Skeletal muscle satellite cell (primary cell): ENCODE measurements at regions not wholly inside any gene's neighbourhood (a gene's known extent, or its start where the extent isn't known, plus 50 kb on each side); places are given as distances from the start of the nearest gene placed in this dataset.
"Not testable (repeated sequence)": the region's sequence is repeated elsewhere in the genome, so short reads cannot be mapped to it uniquely, and the experiment has no call there.

Experiments used
- H3K27me3 ChIP-seq: 2 replicates; pipeline ENCODE4 v1.7.0; 2013; ENCODE audit warnings: low read length; ENCODE audit not compliant: control insufficient read depth, insufficient read depth
- H3K36me3 ChIP-seq: 2 replicates; pipeline ENCODE4 v1.7.0; 2013; ENCODE audit warnings: mild to moderate bottlenecking, control low read depth, low read length; ENCODE audit not compliant: insufficient read depth
- H3K4me1 ChIP-seq: 2 replicates; pipeline ENCODE4 v1.7.0; 2013; ENCODE audit warnings: low read length; ENCODE audit not compliant: control insufficient read depth, insufficient read depth
- H3K4me2 ChIP-seq: 2 replicates; pipeline ENCODE4 v1.7.0; 2013; ENCODE audit warnings: mild to moderate bottlenecking, low read length
- H3K4me3 ChIP-seq: 2 replicates; pipeline ENCODE4 v1.7.0; 2013; ENCODE audit warnings: low read length
- H3K9ac ChIP-seq: 2 replicates; pipeline ENCODE4 v1.7.0; 2013; ENCODE audit warnings: mild to moderate bottlenecking, low read depth, low read length, moderate library complexity
- H3K9me3 ChIP-seq: replicated peaks from 2 replicates; pipeline ENCODE4 v1.7.0; 2013; ENCODE audit warnings: mild to moderate bottlenecking, control low read depth, low read length

DNA sequence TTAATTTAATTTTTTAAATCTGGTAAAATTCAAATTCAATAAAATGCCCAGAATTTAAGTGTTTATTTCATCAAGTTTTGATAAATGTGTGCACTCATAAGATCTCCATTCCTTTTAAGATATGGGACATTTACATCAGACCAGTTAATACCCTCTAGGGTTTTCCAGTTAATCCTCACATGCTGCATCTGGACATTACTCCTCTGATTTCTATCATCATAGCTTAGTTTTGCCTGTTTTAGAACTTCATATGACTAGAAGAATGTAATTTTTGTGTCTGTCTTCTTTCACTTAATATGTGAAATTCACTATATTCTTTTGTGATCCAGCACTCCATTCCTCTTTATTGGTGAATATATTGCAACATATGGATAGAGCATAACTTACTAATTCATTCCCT is 727.7 kb upstream of the FAM241A start:
- Histone ChIP-seq H3K9me3 (no peaks in the 10 kb centered on the region), H3K4me2 (no peak overlapping the region), H3K9ac (no peak overlapping the region), H3K4me1 (no peaks in the 10 kb centered on the region), H3K36me3 (no peaks in the 10 kb centered on the region), H3K27me3 (no peaks in the 10 kb centered on the region), H3K4me3 (no peak overlapping the region)

DNA sequence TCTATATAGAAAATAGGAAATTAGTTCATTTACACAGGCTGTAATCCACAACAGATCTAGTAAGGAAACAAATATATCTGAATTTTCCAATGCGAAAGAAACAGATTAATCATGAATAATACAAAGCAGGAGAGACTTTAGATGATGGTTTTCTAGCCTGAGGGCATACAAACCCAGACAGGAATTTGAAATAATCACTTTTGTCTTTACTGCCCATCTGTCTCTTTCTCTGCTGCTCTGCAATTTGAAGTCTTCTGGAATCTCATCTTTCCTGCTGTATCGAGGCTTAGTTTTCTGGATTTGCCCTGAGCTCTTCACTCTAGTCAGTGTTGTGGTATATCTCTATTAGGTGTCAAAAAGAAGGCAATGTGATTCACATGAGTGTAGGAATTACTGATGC is 711.8 kb upstream of the FAM241A start:
- no peaks in the 10 kb centered on the region for H3K36me3 ChIP-seq
- no peaks in the 10 kb centered on the region for H3K27me3 ChIP-seq
- no peak overlapping the region for H3K4me2 ChIP-seq

GRCh38 chr4:111434586-111434985 is 710.7 kb upstream of the FAM241A start:
- no peaks in the 10 kb centered on the region for H3K9me3 ChIP-seq
- H3K27me3 ChIP-seq = no peaks in the 10 kb centered on the region
- no peak overlapping the region for H3K4me3 ChIP-seq
- no peak overlapping the region for H3K9ac ChIP-seq
- H3K36me3 ChIP-seq = no peaks in the 10 kb centered on the region
- peaks cover 7% of the 10 kb centered on the region for H3K4me1 ChIP-seq
- no peak overlapping the region for H3K4me2 ChIP-seq

More for the DNA sequence above, 711.8 kb upstream of the FAM241A start:
- H3K9me3 ChIP-seq = no peaks in the 10 kb centered on the region
- no peak overlapping the region for H3K9ac ChIP-seq
- H3K4me1 ChIP-seq = peaks cover 7% of the 10 kb centered on the region
- no peak overlapping the region for H3K4me3 ChIP-seq

DNA sequence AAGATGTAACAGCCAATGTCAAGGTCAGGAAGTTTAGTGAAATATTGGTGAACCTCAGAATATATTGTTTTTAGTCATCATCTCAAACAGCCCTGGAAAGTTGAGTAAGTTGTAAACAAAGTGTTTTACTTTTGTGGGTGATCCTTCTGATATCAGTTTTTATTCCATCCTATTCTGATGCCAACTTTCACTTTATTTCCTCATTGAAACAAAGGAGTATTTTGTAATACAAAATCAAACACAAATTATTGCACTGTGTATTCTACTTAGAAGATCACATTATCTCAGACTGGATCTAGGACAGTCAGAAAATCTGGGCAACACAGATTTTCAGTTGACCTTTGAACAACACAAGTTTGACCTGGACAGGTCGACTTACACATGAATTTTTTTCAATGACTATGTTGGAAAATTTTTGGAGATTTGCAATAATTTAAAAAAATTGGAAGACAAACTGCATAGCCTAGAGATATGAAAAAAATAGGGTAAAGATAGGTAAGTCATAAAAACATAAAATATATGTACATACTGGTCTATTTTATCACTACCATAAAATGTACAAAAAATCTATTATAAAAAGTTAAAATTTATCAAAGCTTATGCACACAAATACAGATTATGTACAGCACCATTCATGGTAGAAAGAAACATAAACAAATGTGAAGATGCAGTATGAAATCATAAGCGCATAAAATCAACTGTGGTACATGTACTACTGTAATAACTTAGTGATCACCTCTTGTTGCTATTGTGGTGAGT is 709.1 kb upstream of the FAM241A start:
- Histone ChIP-seq H3K9ac (no peak overlapping the region), H3K4me3 (no peak overlapping the region), H3K4me1 (peaks cover 7% of the 10 kb centered on the region), H3K36me3 (no peaks in the 10 kb centered on the region), H3K9me3 (no peaks in the 10 kb centered on the region), H3K4me2 (no peak overlapping the region), H3K27me3 (no peaks in the 10 kb centered on the region)

GRCh38 chr4:111441687-111442086 is 703.6 kb upstream of the FAM241A start:
- Histone ChIP-seq H3K36me3 (no peaks in the 10 kb centered on the region), H3K27me3 (no peaks in the 10 kb centered on the region), H3K9me3 (no peaks in the 10 kb centered on the region), H3K4me1 (no peaks in the 10 kb centered on the region), H3K9ac (no peak overlapping the region), H3K4me2 (no peak overlapping the region), H3K4me3 (no peak overlapping the region)

- H3K4me1 ChIP-seq, H3K36me3 ChIP-seq: not testable (repeated sequence)
Observed at GRCh38 chr4:111444836-111445235, 700.4 kb upstream of the FAM241A start.

DNA sequence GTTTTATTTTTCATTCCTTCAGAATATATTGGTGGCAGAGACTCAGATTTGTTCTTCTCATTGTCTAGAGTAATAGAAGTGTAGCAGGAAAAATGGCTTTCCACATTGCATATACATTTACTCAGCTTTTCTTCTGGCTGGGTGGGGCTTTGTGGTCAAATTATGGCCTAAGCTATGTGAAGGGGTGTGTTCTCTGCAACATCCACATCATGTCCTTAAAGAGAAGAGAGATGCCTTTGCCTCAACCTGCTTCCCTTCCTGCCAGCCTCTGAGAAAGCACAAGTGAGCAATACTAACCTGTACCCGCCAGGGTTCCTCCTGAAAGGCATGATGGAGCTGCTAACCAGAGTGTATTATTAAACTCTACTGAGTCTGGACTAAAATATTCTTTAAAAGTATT is 695.6 kb upstream of the FAM241A start:
- Histone ChIP-seq H3K9ac (no peak overlapping the region), H3K9me3 (no peaks in the 10 kb centered on the region), H3K36me3 (no peaks in the 10 kb centered on the region), H3K4me2 (no peak overlapping the region), H3K4me1 (no peaks in the 10 kb centered on the region), H3K27me3 (no peaks in the 10 kb centered on the region), H3K4me3 (no peak overlapping the region)

More at GRCh38 chr4:111444836-111445235, 700.4 kb upstream of the FAM241A start:
- H3K4me2 ChIP-seq, H3K4me3 ChIP-seq, H3K9me3 ChIP-seq, H3K9ac ChIP-seq, H3K27me3 ChIP-seq: not testable (repeated sequence)

DNA sequence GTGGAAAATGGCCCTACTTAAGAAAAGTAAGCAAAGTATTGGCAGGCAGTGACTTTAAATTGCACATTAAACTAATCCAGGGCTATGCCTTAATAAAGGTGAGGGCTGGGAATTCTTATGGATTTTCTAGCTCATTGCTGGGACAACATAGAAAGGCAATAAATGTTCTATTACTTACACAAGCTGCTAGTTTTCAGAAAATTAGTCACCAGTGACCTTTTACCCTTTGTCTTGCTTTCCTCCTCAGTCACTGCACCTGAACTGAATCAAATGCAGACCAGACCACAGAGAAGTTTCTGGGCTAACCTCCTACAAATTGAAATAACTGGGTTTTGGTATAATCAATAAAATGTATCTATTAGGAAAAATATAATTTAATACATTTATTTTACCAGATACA is 694.4 kb upstream of the FAM241A start:
- H3K36me3 ChIP-seq = no peaks in the 10 kb centered on the region
- no peaks in the 10 kb centered on the region for H3K27me3 ChIP-seq
- H3K4me2 ChIP-seq = no peak overlapping the region
- no peaks in the 10 kb centered on the region for H3K4me1 ChIP-seq
- H3K4me3 ChIP-seq = no peak overlapping the region
- no peaks in the 10 kb centered on the region for H3K9me3 ChIP-seq
- H3K9ac ChIP-seq = no peak overlapping the region

GRCh38 chr4:111453216-111453615 is 692.0 kb upstream of the FAM241A start:
- Histone ChIP-seq H3K9me3 (no peaks in the 10 kb centered on the region), H3K4me3 (no peak overlapping the region), H3K9ac (no peak overlapping the region), H3K4me1 (no peaks in the 10 kb centered on the region), H3K36me3 (no peaks in the 10 kb centered on the region), H3K4me2 (no peak overlapping the region), H3K27me3 (no peaks in the 10 kb centered on the region)

GRCh38 chr4:111454961-111455360 is 690.3 kb upstream of the FAM241A start:
- H3K4me3 ChIP-seq = no peak overlapping the region
- H3K9ac ChIP-seq = no peak overlapping the region
- H3K4me1 ChIP-seq = no peaks in the 10 kb centered on the region
- no peak overlapping the region for H3K4me2 ChIP-seq
- no peaks in the 10 kb centered on the region for H3K36me3 ChIP-seq
- no peaks in the 10 kb centered on the region for H3K27me3 ChIP-seq
- no peaks in the 10 kb centered on the region for H3K9me3 ChIP-seq

GRCh38 chr4:111464251-111465045 is 680.8 kb upstream of the FAM241A start:
- Histone ChIP-seq H3K4me1 (peaks cover 11% of the 10 kb centered on the region), H3K9ac (no peak overlapping the region), H3K4me3 (no peak overlapping the region), H3K36me3 (no peaks in the 10 kb centered on the region), H3K4me2 (peak overlapping the region; percentile 53), H3K9me3 (no peaks in the 10 kb centered on the region), H3K27me3 (no peaks in the 10 kb centered on the region)
